ENCODE measurements at regions not wholly inside any gene's neighbourhood (a gene's known extent, or its start where the extent isn't known, plus 50 kb on each side); places are given as distances from the start of the nearest gene placed in this dataset.

DNA sequence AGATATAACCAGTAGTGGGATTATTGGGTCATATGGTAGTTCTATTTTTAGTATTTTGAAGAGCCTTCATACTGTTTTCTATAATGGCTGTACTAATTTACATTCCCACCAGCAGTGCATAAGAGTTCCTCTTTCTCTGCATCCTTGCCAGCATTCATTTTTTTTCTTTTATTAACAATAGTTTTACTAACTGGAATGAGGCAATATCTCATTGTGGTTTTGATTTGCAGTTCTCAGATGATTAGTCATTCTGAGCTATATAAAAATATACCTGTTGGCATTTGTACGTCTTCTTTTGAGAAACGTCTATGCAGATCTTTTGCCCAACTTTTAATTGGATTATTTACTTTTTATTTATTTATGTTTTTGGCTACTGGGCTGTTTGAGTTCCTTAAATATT, 1579.3 kb upstream of the CDH6 start (continued):
- no peak for TF ChIP-seq EZH2 (IDR thresholded peaks at IDR 0.05; ENCODE audit: low read depth, unreplicated experiment)

DNA sequence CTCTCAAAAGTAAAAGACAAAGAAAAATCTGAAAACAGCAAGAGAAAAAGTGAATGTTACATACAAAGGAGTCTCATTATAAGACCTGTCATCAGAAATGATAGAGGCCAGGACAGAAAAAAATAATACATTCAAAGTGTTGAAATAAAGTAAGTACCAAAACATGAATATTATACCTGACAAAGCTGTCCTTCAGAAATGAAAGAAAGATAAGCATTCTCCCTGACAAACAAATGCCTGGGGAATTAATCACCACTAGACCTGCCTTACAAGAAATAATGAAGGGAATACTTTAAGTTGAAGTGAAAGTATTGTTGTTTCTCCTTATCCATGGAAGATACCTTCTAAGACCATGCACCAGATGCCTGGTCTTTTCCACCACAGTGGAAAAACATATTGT, 1605.2 kb upstream of the CDH6 start:
- no peak overlapping the region for H3K4me3 ChIP-seq

More for the DNA sequence above, 1605.2 kb upstream of the CDH6 start:
- DNase-seq (ENCODE audit: low spot score) (no peak), ATAC-seq (no peak)
- no peaks in the 10 kb centered on the region for H3K27me3 Mint-ChIP-seq (ENCODE audit: insufficient read depth, low read depth, poor library complexity)
- no peaks in the 10 kb centered on the region for H3K79me2 ChIP-seq (replicated peaks; ENCODE audit: insufficient read depth)
- no peak overlapping the region for H3K4me3 Mint-ChIP-seq
- H3K27me3 ChIP-seq (ENCODE audit: insufficient read depth), result no peaks in the 10 kb centered on the region
- no peaks in the 10 kb centered on the region for H3F3A ChIP-seq (replicated peaks; ENCODE audit: low read depth)
- H3K9me2 ChIP-seq (ENCODE audit: insufficient read depth), result no peaks in the 10 kb centered on the region
- no peak for TF ChIP-seq ZNF331 (CRISPR knock-in tag; IDR thresholded peaks at IDR 0.05; ENCODE audit: low read depth)
- TF ChIP-seq, protein P1, sequence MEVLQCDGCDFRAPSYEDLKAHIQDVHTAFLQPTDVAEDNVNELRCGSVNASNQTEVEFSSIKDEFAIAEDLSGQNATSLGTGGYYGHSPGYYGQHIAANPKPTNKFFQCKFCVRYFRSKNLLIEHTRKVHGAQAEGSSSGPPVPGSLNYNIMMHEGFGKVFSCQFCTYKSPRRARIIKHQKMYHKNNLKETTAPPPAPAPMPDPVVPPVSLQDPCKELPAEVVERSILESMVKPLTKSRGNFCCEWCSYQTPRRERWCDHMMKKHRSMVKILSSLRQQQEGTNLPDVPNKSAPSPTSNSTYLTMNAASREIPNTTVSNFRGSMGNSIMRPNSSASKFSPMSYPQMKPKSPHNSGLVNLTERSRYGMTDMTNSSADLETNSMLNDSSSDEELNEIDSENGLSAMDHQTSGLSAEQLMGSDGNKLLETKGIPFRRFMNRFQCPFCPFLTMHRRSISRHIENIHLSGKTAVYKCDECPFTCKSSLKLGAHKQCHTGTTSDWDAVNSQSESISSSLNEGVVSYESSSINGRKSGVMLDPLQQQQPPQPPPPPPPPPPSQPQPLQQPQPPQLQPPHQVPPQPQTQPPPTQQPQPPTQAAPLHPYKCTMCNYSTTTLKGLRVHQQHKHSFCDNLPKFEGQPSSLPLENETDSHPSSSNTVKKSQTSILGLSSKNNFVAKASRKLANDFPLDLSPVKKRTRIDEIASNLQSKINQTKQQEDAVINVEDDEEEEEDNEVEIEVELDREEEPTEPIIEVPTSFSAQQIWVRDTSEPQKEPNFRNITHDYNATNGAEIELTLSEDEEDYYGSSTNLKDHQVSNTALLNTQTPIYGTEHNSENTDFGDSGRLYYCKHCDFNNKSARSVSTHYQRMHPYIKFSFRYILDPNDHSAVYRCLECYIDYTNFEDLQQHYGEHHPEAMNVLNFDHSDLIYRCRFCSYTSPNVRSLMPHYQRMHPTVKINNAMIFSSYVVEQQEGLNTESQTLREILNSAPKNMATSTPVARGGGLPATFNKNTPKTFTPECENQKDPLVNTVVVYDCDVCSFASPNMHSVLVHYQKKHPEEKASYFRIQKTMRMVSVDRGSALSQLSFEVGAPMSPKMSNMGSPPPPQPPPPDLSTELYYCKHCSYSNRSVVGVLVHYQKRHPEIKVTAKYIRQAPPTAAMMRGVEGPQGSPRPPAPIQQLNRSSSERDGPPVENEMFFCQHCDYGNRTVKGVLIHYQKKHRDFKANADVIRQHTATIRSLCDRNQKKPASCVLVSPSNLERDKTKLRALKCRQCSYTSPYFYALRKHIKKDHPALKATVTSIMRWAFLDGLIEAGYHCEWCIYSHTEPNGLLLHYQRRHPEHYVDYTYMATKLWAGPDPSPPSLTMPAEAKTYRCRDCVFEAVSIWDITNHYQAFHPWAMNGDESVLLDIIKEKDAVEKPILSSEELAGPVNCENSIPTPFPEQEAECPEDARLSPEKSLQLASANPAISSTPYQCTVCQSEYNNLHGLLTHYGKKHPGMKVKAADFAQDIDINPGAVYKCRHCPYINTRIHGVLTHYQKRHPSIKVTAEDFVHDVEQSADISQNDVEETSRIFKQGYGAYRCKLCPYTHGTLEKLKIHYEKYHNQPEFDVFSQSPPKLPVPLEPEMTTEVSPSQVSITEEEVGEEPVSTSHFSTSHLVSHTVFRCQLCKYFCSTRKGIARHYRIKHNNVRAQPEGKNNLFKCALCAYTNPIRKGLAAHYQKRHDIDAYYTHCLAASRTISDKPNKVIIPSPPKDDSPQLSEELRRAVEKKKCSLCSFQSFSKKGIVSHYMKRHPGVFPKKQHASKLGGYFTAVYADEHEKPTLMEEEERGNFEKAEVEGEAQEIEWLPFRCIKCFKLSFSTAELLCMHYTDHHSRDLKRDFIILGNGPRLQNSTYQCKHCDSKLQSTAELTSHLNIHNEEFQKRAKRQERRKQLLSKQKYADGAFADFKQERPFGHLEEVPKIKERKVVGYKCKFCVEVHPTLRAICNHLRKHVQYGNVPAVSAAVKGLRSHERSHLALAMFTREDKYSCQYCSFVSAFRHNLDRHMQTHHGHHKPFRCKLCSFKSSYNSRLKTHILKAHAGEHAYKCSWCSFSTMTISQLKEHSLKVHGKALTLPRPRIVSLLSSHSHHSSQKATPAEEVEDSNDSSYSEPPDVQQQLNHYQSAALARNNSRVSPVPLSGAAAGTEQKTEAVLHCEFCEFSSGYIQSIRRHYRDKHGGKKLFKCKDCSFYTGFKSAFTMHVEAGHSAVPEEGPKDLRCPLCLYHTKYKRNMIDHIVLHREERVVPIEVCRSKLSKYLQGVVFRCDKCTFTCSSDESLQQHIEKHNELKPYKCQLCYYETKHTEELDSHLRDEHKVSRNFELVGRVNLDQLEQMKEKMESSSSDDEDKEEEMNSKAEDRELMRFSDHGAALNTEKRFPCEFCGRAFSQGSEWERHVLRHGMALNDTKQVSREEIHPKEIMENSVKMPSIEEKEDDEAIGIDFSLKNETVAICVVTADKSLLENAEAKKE (CRISPR knock-in tag; IDR thresholded peaks at IDR 0.05), result no peak
- TF ChIP-seq, protein P2, sequence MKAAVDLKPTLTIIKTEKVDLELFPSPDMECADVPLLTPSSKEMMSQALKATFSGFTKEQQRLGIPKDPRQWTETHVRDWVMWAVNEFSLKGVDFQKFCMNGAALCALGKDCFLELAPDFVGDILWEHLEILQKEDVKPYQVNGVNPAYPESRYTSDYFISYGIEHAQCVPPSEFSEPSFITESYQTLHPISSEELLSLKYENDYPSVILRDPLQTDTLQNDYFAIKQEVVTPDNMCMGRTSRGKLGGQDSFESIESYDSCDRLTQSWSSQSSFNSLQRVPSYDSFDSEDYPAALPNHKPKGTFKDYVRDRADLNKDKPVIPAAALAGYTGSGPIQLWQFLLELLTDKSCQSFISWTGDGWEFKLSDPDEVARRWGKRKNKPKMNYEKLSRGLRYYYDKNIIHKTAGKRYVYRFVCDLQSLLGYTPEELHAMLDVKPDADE (IDR thresholded peaks at IDR 0.05), result no peak
- TF ChIP-seq ZNF114 (CRISPR knock-in tag; IDR thresholded peaks at IDR 0.05), result no peak
- no peak for TF ChIP-seq EZH2phosphoT487 (IDR thresholded peaks at IDR 0.05; ENCODE audit: unreplicated experiment)
- TF ChIP-seq, protein P3, sequence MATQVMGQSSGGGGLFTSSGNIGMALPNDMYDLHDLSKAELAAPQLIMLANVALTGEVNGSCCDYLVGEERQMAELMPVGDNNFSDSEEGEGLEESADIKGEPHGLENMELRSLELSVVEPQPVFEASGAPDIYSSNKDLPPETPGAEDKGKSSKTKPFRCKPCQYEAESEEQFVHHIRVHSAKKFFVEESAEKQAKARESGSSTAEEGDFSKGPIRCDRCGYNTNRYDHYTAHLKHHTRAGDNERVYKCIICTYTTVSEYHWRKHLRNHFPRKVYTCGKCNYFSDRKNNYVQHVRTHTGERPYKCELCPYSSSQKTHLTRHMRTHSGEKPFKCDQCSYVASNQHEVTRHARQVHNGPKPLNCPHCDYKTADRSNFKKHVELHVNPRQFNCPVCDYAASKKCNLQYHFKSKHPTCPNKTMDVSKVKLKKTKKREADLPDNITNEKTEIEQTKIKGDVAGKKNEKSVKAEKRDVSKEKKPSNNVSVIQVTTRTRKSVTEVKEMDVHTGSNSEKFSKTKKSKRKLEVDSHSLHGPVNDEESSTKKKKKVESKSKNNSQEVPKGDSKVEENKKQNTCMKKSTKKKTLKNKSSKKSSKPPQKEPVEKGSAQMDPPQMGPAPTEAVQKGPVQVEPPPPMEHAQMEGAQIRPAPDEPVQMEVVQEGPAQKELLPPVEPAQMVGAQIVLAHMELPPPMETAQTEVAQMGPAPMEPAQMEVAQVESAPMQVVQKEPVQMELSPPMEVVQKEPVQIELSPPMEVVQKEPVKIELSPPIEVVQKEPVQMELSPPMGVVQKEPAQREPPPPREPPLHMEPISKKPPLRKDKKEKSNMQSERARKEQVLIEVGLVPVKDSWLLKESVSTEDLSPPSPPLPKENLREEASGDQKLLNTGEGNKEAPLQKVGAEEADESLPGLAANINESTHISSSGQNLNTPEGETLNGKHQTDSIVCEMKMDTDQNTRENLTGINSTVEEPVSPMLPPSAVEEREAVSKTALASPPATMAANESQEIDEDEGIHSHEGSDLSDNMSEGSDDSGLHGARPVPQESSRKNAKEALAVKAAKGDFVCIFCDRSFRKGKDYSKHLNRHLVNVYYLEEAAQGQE (IDR thresholded peaks at IDR 0.05; ENCODE audit: unreplicated experiment), result no peak
- no peak for TF ChIP-seq JUNB (IDR thresholded peaks at IDR 0.05; ENCODE audit: unreplicated experiment)
- TF ChIP-seq, protein P4, sequence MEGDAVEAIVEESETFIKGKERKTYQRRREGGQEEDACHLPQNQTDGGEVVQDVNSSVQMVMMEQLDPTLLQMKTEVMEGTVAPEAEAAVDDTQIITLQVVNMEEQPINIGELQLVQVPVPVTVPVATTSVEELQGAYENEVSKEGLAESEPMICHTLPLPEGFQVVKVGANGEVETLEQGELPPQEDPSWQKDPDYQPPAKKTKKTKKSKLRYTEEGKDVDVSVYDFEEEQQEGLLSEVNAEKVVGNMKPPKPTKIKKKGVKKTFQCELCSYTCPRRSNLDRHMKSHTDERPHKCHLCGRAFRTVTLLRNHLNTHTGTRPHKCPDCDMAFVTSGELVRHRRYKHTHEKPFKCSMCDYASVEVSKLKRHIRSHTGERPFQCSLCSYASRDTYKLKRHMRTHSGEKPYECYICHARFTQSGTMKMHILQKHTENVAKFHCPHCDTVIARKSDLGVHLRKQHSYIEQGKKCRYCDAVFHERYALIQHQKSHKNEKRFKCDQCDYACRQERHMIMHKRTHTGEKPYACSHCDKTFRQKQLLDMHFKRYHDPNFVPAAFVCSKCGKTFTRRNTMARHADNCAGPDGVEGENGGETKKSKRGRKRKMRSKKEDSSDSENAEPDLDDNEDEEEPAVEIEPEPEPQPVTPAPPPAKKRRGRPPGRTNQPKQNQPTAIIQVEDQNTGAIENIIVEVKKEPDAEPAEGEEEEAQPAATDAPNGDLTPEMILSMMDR (conservative IDR thresholded peaks at IDR 0.05; ENCODE audit: low read depth in 2 of 2), result no peak
- TF ChIP-seq EZH2 (IDR thresholded peaks at IDR 0.05; ENCODE audit: low read depth, unreplicated experiment), result no peak
- TF ChIP-seq NANOG (IDR thresholded peaks at IDR 0.05; ENCODE audit: borderline replicate concordance), result no peak
- TF ChIP-seq POLR2AphosphoS5 (IDR thresholded peaks at IDR 0.05; ENCODE audit: low read depth), result no peak
- no peak for TF ChIP-seq STAT1 (IDR thresholded peaks at IDR 0.05; ENCODE audit: unreplicated experiment)
- no peaks in the 10 kb centered on the region for H3K36me3 ChIP-seq (ENCODE audit: insufficient read depth)
- H3K4me1 ChIP-seq (ENCODE audit: insufficient read depth), result no peaks in the 10 kb centered on the region
- H2AFZ ChIP-seq, result no peak overlapping the region
- no peaks in the 10 kb centered on the region for H4K20me1 ChIP-seq (replicated peaks; ENCODE audit: insufficient read depth)
- H3K27ac Mint-ChIP-seq, result no peak overlapping the region
- H3K4me1 Mint-ChIP-seq, result peaks cover 2% of the 10 kb centered on the region; the same call in 2 of the 3 replicates
- H3K36me3 Mint-ChIP-seq (ENCODE audit: low read depth), result no peaks in the 10 kb centered on the region
- H3K4me2 ChIP-seq, result no peak overlapping the region
- no peaks in the 10 kb centered on the region for H3K9me3 Mint-ChIP-seq
- H3K27ac ChIP-seq (ENCODE audit: low read depth), result no peak overlapping the region

Data from GM23338 (cell line).